ENCODE measurements at regions not wholly inside any gene's neighbourhood (a gene's known extent, or its start where the extent isn't known, plus 50 kb on each side); places are given as distances from the start of the nearest gene placed in this dataset.

DNA sequence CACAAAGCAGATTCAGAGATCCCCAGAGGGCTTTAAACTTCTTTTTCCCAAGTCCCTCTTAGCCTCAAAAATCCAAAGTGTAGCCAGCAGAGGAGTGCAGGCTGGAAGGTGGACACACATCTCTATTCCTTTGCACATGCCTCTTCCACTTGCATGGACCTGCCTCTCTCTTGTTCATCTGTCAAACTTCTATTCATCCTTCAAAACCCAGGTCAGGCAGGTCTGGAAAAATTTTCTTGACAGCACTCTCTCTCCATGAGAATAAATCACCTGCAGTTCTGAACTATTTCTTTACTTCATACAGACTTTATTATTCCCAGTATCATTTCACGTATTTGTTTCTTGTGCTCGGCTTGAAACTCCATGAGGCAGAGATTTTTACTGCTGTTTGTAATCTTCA, 127.5 kb downstream of the SS18 start:
- no peak for DNase-seq

DNA sequence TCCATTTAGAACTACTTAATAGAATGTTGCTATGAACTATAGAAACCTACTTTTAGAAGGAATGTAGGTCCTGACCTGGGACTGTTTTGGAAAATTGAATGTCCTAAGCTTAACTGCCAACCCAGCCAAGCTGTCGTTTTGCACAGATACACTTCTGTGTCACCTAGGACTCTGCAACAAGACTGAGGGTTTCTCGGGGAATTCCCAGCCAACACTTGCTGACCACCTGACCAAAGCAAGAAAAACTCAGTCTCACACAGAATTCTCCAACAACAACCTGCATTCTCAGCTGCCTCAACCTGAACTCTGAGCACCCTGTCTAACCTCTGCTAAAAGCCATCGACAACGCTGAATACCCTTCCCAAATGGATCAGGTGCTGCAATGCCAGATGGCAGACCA, 128.2 kb downstream of the SS18 start:
- DNase-seq, result no peak

DNA sequence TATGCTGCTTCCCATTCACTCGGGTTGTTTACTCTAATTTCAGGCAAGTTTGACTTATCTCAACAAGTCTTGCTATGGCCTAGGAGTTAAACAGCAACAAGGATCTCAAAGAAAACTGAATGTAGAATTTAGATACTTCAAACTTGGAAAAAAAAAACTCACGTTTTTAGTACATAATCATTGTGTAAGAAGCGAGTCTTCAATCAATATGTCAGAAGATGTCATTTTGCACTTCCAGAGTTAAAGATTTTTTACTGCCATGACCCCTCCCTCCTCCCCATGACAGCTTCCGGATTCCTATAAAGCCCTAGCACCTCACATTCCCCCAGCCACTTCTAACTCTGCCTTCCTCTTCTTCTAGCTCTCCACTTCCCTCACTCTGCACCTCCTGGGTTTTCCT, 133.4 kb downstream of the SS18 start:
- DNase-seq, result no peak

DNA sequence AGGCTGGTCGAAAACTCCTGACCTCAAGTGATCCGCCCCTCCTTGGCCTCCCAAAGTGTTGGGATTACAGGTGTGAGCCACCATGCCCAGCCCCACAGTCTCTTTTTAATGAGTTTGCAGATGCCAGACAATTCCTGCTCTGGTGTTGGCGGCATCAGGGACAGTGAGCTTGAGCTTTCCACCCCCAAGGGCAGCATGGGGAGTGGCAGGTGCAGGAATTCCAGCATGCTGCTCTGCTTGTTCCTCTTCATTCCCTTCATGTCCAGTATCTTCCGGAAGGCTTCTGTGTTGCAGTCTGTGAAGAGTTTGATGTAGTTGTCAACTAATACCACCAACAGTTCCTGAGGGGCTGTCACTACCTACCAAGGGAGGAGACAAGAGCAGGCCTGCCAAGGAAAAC, 137.3 kb downstream of the SS18 start:
- no peak for DNase-seq

- DNase-seq, result no peak
Observed at GRCh38 chr18:25950321-25950720, 140.1 kb downstream of the SS18 start.

DNA sequence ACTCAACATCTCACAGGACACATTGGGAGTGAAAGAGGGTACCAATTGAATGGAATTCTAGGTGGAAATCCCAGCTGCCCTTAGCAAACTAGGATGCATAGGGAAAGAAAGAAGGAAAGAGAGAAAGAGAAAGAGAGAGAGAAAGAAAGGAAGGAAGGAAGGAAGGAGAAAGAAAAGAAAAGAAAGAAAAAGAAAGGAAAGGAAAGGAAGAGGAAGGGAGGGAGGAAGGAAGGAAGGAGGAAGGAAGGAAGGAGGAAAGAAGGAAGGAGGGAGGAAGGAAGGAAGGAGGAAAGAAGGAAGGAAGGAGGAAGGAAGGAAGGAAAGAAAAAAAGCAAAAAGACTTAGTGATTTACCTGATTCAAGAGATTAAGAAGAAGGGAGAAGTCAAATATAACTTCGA, 143.9 kb downstream of the SS18 start:
- no peak for DNase-seq

DNA sequence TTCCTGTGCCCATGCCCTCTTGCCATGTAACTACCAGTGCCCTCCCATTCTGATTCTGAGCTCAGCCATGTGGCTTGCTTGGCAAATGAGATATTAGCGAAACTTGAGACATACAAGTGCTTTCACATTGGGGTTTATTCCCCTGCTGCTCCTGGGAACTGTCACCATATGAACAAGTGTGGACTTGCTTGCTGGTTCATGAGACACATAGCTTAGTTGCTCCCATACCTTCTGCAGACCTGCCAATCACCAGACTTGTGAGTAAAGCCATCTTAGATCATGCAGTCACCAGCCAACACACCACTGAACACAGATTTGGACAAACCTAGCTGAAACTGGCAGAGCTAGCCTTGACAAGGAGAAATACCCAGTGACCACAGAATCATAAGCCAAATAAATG, 155.1 kb downstream of the SS18 start:
- DNase-seq, result no peak

GRCh38 chr18:25931126-25931525, 159.3 kb downstream of the SS18 start:
- no peak for DNase-seq

- DNase-seq, result no peak
Observed at GRCh38 chr18:25929787-25930186, 160.6 kb downstream of the SS18 start.

GRCh38 chr18:25927830-25928229, 162.6 kb downstream of the SS18 start:
- no peak for DNase-seq

DNA sequence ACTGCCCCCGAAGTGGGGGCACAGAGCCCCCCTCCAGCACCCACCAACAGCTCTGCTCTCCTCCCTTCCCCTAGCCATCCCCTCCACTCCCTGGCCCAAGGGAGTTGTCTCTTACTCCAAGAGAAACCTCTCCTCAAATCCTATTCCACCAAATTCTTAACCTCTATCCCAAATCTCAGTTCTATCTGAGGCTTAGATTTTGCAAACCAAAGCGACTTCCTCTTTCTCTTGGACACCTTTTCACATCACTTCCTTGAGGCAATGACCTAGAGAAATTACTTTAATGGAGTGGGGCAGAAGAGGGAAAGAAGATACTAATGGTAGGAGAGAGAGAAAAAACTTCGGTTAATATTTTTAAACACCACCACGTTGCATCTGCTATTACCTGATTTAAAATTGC, 167.2 kb downstream of the SS18 start:
- DNase-seq, result no peak

GRCh38 chr18:25921677-25922421, 168.6 kb downstream of the SS18 start:
- peak; percentile 21 for DNase-seq

- no peak for DNase-seq
Observed at GRCh38 chr18:25915907-25916306, 174.5 kb downstream of the SS18 start.

DNA sequence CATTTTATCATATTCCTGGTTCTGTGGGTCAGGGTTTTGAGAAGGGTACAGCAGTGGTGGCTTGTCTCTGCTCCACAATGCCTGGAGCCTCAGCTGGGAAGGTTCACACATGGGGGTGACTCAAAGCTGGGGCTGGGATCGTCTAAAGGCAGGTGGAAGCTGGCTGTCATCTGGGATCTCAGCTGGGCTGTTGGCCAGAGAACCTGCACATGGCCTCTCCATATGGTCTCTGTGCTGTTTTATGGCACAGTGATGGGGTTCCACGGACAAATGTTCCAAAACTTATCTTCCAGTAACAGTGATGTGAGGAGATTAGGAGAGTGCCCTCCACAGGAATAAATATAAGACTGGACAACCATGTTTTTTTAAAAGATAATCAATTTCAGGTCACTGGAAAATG, 191.4 kb downstream of the SS18 start:
- DNase-seq, result no peak

- DNase-seq, result no peak
Observed at GRCh38 chr18:25896956-25897355, 193.5 kb downstream of the SS18 start.

- no peak for DNase-seq
Observed at GRCh38 chr18:25896178-25896780, 194.1 kb downstream of the SS18 start.

GRCh38 chr18:25895518-25895917, 194.9 kb downstream of the SS18 start:
- no peak for DNase-seq

GRCh38 chr18:25886283-25886682, 204.1 kb downstream of the SS18 start:
- no peak for DNase-seq

GRCh38 chr18:25883091-25883490, 207.3 kb downstream of the SS18 start:
- DNase-seq, result no peak

DNA sequence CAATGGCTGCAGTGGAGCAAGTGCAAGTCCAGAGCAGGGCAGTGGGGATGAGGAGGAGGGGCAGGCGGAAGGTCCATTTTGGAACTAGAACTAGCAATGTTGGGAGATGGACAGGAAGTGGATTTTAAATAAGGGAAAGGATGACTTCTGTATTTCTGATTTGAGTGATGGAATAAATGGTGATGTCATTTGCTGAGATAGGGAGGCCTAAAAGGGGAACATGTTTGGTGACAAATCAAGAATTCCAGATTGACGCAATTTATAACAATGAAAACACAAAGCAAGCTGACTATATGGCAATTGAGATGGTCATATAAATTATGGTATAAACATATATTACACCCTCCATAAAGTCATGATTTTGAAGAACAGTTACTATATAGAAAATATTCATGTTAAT, 209.3 kb downstream of the SS18 start:
- DNase-seq, result no peak

DNA sequence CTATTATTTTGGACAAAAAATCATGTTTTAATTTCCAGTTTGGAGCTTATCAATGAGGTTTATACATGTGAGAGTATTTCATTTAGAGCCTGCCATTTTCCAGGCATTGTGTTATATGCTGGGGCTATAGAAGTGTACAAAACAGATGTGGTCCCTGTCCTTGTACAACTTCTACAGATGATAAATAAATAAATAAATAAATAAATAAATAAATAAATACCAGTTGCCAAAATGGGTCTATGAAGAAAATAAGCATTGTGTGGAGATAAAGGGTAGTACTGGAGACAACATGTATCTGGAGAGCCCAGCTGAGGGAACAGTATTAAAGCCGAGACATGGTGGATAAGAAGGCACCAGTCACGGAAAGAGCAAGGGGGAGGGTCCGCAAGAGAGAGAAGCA, 210.0 kb downstream of the SS18 start:
- no peak for DNase-seq

GRCh38 chr18:25876330-25876948, 214.0 kb downstream of the SS18 start:
- DNase-seq, result no peak

- DNase-seq, result no peak
Observed at GRCh38 chr18:25875551-25876240, 214.7 kb downstream of the SS18 start.

DNA sequence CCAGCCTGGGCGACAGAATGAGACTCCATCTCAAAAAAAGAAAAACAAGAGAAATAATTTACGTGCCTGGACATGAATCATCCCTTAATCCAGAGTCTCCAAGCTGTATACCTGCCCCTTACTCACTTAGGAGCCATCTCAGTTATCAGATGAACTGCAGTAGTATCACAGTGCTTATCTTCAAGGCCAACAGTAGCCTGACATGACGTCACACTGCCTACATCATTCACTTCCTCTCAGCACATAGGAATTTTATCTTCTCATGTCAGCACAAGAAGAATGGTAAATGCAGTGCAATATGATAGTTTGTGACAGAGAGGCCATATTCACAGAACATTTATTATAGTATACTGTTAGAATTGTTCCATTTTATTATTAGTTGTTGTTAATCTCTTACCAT, 216.6 kb downstream of the SS18 start:
- no peak for DNase-seq

All from NCI-H2227 treated with DMSO at 0.1 percent for 48 hours (cell line).